Chondrocyte (in vitro differentiated cells): ENCODE measurements at regions not wholly inside any gene's neighbourhood (a gene's known extent, or its start where the extent isn't known, plus 50 kb on each side); places are given as distances from the start of the nearest gene placed in this dataset.
A peak's percentile ranks its signal among the peaks of the same experiment; 100 is the strongest.

Experiments
- DNase-seq: peaks from one replicate; pipeline ENCODE4 v3.0.0; 2021; ENCODE audit warnings: mixed read lengths, low spot score
- H3K27ac Mint-ChIP-seq: one replicate; pipeline ENCODE4 v1.8.0; 2021; ENCODE audit warnings: mild to moderate bottlenecking, moderate library complexity, mixed read lengths; ENCODE audit not compliant: unreplicated experiment
- H3K27me3 Mint-ChIP-seq: 2 replicates; pipeline ENCODE4 v1.8.0; 2021; ENCODE audit warnings: low read depth, mixed read lengths
- H3K36me3 Mint-ChIP-seq: 2 replicates; pipeline ENCODE4 v1.8.0; 2021; ENCODE audit warnings: low read depth, mixed read lengths
- H3K4me1 Mint-ChIP-seq: 2 replicates; pipeline ENCODE4 v1.8.0; 2021; ENCODE audit warnings: low read depth, mild to moderate bottlenecking, mixed read lengths
- H3K4me3 Mint-ChIP-seq: one replicate; pipeline ENCODE4 v1.8.0; 2021; ENCODE audit warnings: mild to moderate bottlenecking, moderate library complexity, mixed read lengths; ENCODE audit not compliant: unreplicated experiment
- H3K9me3 Mint-ChIP-seq: 2 replicates; pipeline ENCODE4 v1.8.0; 2021; ENCODE audit warnings: low read depth, mixed read lengths
- TF ChIP-seq, protein P1 (sequence below): fragments of 200-600 bp; sonication (generic); IDR thresholded peaks from 2 replicates; pipeline ENCODE4 v1.5.0; 2021; ENCODE audit warnings: antibody characterized with exemption, mild to moderate bottlenecking, moderate library complexity

DNA sequence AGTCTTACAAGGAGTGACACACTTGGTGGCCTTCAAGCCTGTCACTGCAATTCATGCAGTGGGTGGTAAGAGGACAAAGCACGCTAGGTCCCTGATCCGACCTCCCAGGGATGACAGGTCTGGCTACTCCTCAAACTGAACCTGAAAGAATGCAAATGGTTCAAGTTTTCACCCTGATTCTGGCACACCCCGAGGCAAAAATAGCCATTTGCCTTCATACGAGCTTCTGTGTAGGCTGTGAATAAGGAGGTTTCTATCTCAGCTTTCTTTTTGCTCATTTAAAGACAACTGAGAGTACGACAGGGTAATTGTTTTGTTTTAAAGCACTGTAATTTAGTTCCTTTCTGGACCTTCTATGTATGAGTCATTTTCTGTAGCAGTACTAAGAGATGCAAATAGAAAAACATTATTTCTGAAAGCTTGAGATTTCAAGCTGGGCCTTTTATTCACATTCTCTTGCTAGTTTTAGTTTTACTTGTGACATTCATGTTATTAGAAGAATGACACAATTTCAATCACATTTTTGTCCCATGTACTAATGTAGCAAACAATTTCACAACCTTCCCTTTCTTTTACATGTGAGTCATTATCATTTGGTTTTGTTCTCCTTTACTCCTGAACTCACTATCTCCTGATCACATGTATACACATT, 56.6 kb upstream of the FDX1 start:
- Mint-ChIP-seq H3K9me3 (no peaks in the 10 kb centered on the region), H3K27ac (peak overlapping the region; percentile 84), H3K4me1 (peaks cover 26% of the 10 kb centered on the region), H3K4me3 (no peak overlapping the region), H3K36me3 (no peaks in the 10 kb centered on the region), H3K27me3 (no peaks in the 10 kb centered on the region)
- DNase-seq = no peak
- TF ChIP-seq, protein P1, sequence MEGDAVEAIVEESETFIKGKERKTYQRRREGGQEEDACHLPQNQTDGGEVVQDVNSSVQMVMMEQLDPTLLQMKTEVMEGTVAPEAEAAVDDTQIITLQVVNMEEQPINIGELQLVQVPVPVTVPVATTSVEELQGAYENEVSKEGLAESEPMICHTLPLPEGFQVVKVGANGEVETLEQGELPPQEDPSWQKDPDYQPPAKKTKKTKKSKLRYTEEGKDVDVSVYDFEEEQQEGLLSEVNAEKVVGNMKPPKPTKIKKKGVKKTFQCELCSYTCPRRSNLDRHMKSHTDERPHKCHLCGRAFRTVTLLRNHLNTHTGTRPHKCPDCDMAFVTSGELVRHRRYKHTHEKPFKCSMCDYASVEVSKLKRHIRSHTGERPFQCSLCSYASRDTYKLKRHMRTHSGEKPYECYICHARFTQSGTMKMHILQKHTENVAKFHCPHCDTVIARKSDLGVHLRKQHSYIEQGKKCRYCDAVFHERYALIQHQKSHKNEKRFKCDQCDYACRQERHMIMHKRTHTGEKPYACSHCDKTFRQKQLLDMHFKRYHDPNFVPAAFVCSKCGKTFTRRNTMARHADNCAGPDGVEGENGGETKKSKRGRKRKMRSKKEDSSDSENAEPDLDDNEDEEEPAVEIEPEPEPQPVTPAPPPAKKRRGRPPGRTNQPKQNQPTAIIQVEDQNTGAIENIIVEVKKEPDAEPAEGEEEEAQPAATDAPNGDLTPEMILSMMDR = no peak

DNA sequence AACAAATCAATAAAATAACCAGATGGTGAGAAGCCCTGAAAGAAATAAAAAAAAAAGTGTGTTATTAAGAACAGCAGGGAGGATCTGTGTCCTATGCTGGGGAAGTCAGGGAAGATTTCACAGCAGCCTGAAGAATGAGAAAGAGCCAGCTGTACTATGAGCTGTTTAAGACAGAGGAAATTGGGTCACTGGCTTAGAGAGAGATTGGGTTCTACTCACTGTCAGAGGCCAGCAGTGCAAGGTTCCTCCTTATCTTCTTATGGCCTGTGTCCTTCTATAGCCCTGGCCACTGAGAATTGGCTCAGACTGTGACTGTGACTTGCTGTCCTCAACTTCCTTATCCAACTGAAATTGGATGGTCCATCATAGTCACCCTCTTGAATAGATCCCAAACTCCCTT, 54.8 kb upstream of the FDX1 start:
- Mint-ChIP-seq H3K36me3 (no peaks in the 10 kb centered on the region), H3K9me3 (no peaks in the 10 kb centered on the region), H3K4me3 (no peak overlapping the region), H3K27ac (no peak overlapping the region), H3K4me1 (peaks cover 26% of the 10 kb centered on the region), H3K27me3 (no peaks in the 10 kb centered on the region)
- DNase-seq = no peak
- TF ChIP-seq, protein P1 = no peak

DNA sequence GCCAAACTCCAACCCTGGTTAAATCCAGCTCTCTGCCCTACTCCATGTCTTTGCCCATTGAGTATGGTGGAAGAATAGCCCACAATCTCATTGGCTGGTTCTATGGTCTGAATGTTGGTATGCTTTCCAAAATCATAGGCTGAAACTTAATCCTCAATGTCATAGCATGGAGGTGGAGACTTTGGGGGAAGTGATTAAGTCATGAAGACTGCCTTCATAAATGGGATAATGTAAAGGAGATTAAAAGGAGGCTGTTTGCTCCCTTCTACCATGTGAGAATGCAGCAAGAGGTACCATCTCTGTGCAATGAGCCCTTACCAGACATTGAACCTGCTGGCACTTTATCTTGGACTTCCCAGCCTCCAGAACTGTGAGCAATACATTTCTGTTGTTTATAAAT, 54.4 kb upstream of the FDX1 start:
- TF ChIP-seq, protein P1 = no peak
- DNase-seq = no peak
- Mint-ChIP-seq H3K36me3 (no peaks in the 10 kb centered on the region), H3K4me3 (no peak overlapping the region), H3K9me3 (no peaks in the 10 kb centered on the region), H3K4me1 (peaks cover 26% of the 10 kb centered on the region), H3K27ac (no peak overlapping the region), H3K27me3 (no peaks in the 10 kb centered on the region)

DNA sequence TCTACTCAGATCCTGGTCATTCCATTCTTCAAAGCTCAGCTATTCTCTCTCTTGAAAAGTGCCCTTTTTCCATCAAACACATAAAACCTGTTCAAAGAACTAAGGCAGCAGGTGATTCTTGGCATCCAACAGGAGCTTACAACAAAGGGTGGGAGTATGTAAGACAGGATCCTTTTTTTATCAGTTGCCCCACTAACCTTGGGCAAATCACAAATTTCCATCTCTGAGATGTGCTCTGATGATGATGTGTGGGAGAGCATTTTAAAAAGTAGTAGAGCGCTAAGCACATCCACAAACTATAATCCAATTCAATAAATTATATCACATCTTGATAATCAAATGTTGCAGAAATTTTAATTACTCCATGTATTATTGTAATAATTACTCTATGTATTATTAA, 53.7 kb upstream of the FDX1 start:
- Mint-ChIP-seq H3K9me3 (no peaks in the 10 kb centered on the region), H3K36me3 (no peaks in the 10 kb centered on the region), H3K4me3 (no peak overlapping the region), H3K27ac (no peak overlapping the region), H3K27me3 (no peaks in the 10 kb centered on the region), H3K4me1 (peaks cover 26% of the 10 kb centered on the region)
- TF ChIP-seq, protein P1 = no peak
- no peak for DNase-seq

DNA sequence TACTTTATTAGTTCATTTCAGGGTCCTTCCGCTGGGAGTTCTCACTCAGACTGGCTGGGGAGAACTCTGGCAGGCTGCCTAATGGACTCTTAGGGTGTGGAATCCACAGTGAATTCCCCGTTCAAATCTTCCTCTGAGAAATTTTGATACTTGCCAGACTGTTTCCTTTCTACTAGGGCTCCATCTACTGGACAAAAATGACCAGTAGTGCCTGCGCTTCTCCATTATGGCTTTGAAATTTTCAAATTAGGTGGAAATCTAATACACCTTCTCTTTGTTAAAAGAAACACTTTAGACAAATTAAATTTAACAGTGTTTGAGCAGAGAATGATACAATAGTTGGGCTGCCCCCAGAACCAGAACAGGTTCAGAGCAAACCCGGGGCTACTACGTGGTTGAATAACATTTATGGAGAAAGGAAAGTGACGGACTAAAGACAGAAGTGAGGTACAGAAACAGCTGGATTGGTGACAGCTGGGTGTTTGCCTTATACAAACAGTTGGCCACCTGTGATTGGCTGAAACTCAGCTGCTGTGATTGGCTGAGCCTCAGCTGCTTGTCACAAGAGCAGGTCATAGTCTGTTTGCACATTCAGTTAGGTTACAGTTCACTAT, 52.9 kb upstream of the FDX1 start:
- Mint-ChIP-seq H3K27me3 (no peaks in the 10 kb centered on the region), H3K4me1 (peaks cover 26% of the 10 kb centered on the region), H3K9me3 (no peaks in the 10 kb centered on the region), H3K36me3 (no peaks in the 10 kb centered on the region), H3K27ac (peak overlapping the region; percentile 81), H3K4me3 (peak overlapping the region; percentile 29)
- TF ChIP-seq, protein P1 = peak; percentile 94
- no peak for DNase-seq
